Fibroblast of lung (primary cell): ENCODE measurements at regions not wholly inside any gene's neighbourhood (a gene's known extent, or its start where the extent isn't known, plus 50 kb on each side); places are given as distances from the start of the nearest gene placed in this dataset.

Experiments used
- CTCF ChIP-seq, 2 donors: IDR thresholded peaks in 1 of 2; conservative IDR thresholded peaks in 1 of 2; 1 replicate in 1 of 2; 2 replicates in 1 of 2; pipeline ENCODE4 v1.5.1; 2011 to 2012; ENCODE audit warnings: low read length in 2 of 2, control low read depth in 1 of 2, inconsistent platforms in 1 of 2, low read depth in 1 of 2, mild to moderate bottlenecking in 1 of 2
- EZH2 ChIP-seq: IDR thresholded peaks from 2 replicates; pipeline ENCODE4 v1.5.1; 2012; ENCODE audit warnings: low read length, control low read depth, mild to moderate bottlenecking; ENCODE audit errors: missing control alignments

DNA sequence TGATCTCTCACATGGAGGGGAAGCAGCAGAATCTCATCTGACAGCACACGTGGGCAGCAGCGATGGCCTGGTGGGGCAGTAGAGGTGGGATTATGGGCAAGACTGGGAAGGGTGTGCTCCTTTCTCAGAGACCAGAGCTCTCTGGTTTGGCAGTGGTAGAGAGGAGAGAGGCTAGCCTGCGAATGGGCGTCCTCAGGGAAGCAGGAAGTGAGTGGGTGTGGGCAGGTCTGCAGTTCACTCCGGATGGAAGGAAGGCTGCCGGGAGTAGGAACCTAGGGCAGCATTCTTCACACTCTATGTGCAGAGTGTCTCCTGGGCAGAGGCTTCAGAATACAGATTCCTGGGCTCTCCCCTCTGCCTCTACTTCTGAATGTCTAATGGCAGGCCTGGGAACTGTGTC lies 162.8 kb upstream of the BMPER start:
- TF ChIP-seq EZH2 (no peak), CTCF (conservative IDR thresholded peaks at IDR 0.05 in 1 of 2, IDR thresholded peaks at IDR 0.05 in 1 of 2; ENCODE audit: low read depth in 1 of 2, low read length in 2 of 2) (no peak)
